ENCODE measurements at regions not wholly inside any gene's neighbourhood (a gene's known extent, or its start where the extent isn't known, plus 50 kb on each side); places are given as distances from the start of the nearest gene placed in this dataset.
"Not testable (repeated sequence)": the region's sequence is repeated elsewhere in the genome, so short reads cannot be mapped to it uniquely, and the experiment has no call there.

DNA sequence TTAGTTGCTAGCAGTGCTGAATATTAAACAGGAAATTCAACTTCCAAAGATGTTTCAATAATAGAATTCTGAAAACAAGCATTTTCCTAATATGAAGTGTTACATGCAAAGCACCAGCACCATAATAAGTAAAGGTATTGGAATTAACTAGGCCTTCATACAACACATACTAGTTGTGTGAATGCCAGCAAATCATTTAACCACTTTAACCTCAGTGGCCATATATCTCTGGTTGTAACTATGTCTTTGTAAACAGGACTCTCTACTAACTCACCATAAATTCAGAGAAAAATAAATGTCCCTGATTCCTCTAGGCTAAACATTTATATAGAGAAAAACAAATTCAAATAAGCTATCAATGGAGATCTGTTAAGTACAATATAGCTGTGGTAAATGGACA lies 175.7 kb upstream of the NBPF9 start:
- not testable (repeated sequence) for TF ChIP-seq EZH2 (IDR thresholded peaks at IDR 0.05; ENCODE audit: low read length, unreplicated experiment); EZH2phosphoT487 (IDR thresholded peaks at IDR 0.05; ENCODE audit: borderline replicate concordance, low read length)
- TF ChIP-seq, protein P1, sequence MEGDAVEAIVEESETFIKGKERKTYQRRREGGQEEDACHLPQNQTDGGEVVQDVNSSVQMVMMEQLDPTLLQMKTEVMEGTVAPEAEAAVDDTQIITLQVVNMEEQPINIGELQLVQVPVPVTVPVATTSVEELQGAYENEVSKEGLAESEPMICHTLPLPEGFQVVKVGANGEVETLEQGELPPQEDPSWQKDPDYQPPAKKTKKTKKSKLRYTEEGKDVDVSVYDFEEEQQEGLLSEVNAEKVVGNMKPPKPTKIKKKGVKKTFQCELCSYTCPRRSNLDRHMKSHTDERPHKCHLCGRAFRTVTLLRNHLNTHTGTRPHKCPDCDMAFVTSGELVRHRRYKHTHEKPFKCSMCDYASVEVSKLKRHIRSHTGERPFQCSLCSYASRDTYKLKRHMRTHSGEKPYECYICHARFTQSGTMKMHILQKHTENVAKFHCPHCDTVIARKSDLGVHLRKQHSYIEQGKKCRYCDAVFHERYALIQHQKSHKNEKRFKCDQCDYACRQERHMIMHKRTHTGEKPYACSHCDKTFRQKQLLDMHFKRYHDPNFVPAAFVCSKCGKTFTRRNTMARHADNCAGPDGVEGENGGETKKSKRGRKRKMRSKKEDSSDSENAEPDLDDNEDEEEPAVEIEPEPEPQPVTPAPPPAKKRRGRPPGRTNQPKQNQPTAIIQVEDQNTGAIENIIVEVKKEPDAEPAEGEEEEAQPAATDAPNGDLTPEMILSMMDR (conservative IDR thresholded peaks at IDR 0.05; ENCODE audit: low read depth, low read length): not testable (repeated sequence)
